ENCODE measurements at regions not wholly inside any gene's neighbourhood (a gene's known extent, or its start where the extent isn't known, plus 50 kb on each side); places are given as distances from the start of the nearest gene placed in this dataset.

GRCh38 chr16:47887496-47887895 is 268.3 kb downstream of the ABCC12 start:
- TF ChIP-seq CTCF (conservative IDR thresholded peaks at IDR 0.05; ENCODE audit: low read length) (no peak), EZH2phosphoT487 (IDR thresholded peaks at IDR 0.05; ENCODE audit: borderline replicate concordance, low read depth, low read length) (no peak)

Data from OCI-LY7 (cell line).